ENCODE measurements at regions not wholly inside any gene's neighbourhood (a gene's known extent, or its start where the extent isn't known, plus 50 kb on each side); places are given as distances from the start of the nearest gene placed in this dataset.

DNA sequence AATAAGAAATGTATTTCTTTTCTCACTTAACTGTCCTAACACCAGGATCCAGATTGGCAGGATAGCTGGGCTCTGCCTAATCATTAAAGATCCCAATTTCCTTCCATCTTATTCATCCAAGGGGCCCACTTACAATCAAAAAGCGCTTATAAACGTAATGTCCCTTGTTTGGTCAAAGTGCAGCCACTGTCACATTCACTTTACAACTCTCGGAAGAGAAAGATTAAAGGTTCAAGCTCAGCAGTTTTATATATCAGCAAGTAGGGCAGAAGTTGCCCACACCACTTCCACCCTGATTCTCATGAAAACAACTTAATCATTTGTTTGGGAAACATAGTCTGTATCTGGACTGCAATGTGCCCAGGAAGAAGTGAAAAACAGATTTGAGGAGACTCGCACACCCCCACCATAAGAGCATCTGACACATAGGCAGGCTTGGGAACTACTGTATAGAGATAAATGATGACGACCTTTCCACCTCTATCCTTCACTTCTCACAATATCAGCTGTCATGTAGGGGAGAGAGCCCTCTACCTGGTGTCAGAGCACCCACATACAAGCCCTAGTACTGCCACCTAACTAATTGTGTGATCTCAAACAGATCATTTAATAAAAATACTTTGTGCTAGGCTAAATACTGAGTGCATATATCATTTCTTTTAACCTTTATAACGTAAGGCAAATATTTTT, 80.8 kb downstream of the CAPZA3 start:
- no peak for DNase-seq
- no peak overlapping the region for H3K4me3 Mint-ChIP-seq
- peaks cover 5% of the 10 kb centered on the region for H3K4me1 Mint-ChIP-seq
- no peak overlapping the region for H3K27ac Mint-ChIP-seq
- H3K9me3 Mint-ChIP-seq = no peaks in the 10 kb centered on the region
- H3K27me3 Mint-ChIP-seq (ENCODE audit: low read depth, poor library complexity) = peaks cover 7% of the 10 kb centered on the region
- H3K36me3 Mint-ChIP-seq (ENCODE audit: low read depth) = no peaks in the 10 kb centered on the region
- TF ChIP-seq CTCF (IDR thresholded peaks at IDR 0.05) = no peak

DNA sequence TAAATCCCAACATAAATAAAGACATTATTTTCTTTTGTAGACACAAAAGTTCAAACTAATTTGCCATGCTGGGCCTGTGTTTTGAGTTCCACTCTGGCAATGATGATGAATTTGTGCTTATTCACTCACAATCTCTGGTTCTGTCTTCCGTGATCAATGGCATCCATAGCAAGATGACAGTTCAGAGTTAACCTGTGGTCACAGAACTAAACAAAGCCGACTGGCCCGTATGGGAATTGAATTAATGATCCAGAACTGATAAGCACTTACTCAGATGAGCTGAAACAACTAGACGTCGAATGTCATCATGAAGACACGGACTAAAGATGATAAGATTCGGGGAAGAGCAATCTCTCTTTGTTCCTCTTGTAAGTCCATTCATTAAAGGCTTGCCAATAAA, 81.6 kb downstream of the CAPZA3 start:
- no peak for DNase-seq
- H3K4me1 Mint-ChIP-seq = peaks cover 5% of the 10 kb centered on the region
- H3K27ac Mint-ChIP-seq = no peak overlapping the region
- H3K27me3 Mint-ChIP-seq (ENCODE audit: low read depth, poor library complexity) = peaks cover 4% of the 10 kb centered on the region
- no peak for TF ChIP-seq CTCF (IDR thresholded peaks at IDR 0.05)
- H3K4me3 Mint-ChIP-seq = no peak overlapping the region
- H3K36me3 Mint-ChIP-seq (ENCODE audit: low read depth) = no peaks in the 10 kb centered on the region
- H3K9me3 Mint-ChIP-seq = no peaks in the 10 kb centered on the region

DNA sequence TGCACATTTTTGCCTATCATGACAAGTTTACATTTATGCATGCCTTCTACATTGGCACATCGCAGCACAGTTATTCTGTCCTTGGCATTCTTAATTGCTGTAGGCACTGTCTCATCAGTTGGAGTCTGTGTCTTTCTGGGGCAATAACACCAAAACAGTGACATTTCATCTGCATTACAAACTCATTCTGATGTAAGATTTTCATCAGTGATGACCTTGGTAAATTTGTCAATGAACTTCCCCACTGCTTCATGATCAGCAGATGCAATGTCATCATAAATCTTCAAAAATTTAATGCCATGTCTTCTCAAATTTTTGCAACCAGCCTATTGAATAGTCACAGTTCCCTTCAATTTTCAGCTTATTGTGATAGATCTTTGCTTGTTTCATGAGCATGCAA, 85.5 kb downstream of the CAPZA3 start:
- Mint-ChIP-seq H3K36me3 (ENCODE audit: low read depth) (no peaks in the 10 kb centered on the region), H3K9me3 (peaks cover 2% of the 10 kb centered on the region), H3K4me3 (no peak overlapping the region), H3K27ac (no peak overlapping the region), H3K27me3 (ENCODE audit: low read depth, poor library complexity) (no peaks in the 10 kb centered on the region), H3K4me1 (peaks cover 5% of the 10 kb centered on the region)
- no peak for DNase-seq
- no peak for TF ChIP-seq CTCF (IDR thresholded peaks at IDR 0.05)

DNA sequence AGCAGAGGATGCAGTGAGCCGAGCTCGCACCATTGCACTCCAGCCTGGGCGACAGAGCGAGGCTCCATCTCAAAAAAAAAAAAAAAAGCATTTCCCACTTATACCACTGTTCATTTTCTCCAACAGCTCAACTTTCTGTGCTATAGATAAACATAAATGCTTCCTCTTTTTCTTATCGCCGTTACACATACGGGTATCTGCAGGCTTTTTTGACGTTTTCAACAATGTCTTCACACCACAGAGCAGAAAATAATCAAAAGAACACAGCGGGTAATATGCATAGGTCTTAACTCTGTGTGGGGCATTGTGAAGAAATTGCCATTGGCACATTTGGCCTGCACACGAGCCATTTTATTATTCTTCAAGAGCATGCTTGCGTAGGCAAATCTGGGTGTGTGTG, 86.4 kb downstream of the CAPZA3 start:
- no peaks in the 10 kb centered on the region for H3K27me3 Mint-ChIP-seq (ENCODE audit: low read depth, poor library complexity)
- no peak overlapping the region for H3K27ac Mint-ChIP-seq
- DNase-seq = no peak
- peaks cover 10% of the 10 kb centered on the region for H3K9me3 Mint-ChIP-seq
- H3K36me3 Mint-ChIP-seq (ENCODE audit: low read depth) = no peaks in the 10 kb centered on the region
- no peak overlapping the region for H3K4me3 Mint-ChIP-seq
- peaks cover 1% of the 10 kb centered on the region for H3K4me1 Mint-ChIP-seq
- TF ChIP-seq CTCF (IDR thresholded peaks at IDR 0.05) = no peak

- no peak for TF ChIP-seq CTCF (IDR thresholded peaks at IDR 0.05)
- Mint-ChIP-seq H3K9me3 (peaks cover 16% of the 10 kb centered on the region), H3K27ac (no peak overlapping the region), H3K27me3 (ENCODE audit: low read depth, poor library complexity) (no peaks in the 10 kb centered on the region), H3K36me3 (ENCODE audit: low read depth) (no peaks in the 10 kb centered on the region), H3K4me3 (no peak overlapping the region), H3K4me1 (no peaks in the 10 kb centered on the region)
- DNase-seq = no peak
These were observed 87.2 kb downstream of the CAPZA3 start for GRCh38 chr12:18825138-18825537.

DNA sequence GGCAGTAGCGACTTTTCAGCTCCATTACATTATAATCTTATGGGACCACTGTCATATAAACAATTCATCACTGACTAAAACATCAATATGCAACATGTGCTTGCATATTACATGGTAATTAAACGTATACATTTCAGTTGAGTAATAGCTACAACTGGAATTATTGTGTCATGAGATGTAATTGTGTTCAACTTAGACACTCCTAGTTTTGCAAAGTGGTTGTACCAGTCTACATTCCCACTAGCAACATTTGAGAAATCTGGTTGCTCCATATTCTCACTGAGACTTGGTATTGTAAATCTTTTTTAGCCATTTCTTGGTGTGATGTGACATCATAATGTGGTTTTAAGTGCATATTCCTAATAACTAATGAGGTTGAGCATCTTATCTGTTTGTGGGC, 90.0 kb downstream of the CAPZA3 start:
- no peak for TF ChIP-seq CTCF (IDR thresholded peaks at IDR 0.05)
- Mint-ChIP-seq H3K9me3 (peaks cover 17% of the 10 kb centered on the region), H3K27me3 (ENCODE audit: low read depth, poor library complexity) (no peaks in the 10 kb centered on the region), H3K36me3 (ENCODE audit: low read depth) (no peaks in the 10 kb centered on the region), H3K4me1 (peaks cover 7% of the 10 kb centered on the region), H3K27ac (no peak overlapping the region), H3K4me3 (no peak overlapping the region)
- DNase-seq = no peak
